K562 (cell line): ENCODE measurements at regions not wholly inside any gene's neighbourhood (a gene's known extent, or its start where the extent isn't known, plus 50 kb on each side); places are given as distances from the start of the nearest gene placed in this dataset.
A peak's percentile ranks its signal among the peaks of the same experiment; 100 is the strongest.
"Not testable (repeated sequence)": the region's sequence is repeated elsewhere in the genome, so short reads cannot be mapped to it uniquely, and the experiment has no call there.

Experiments
- ATAC-seq: fragments of 200-7000 bp; cut with Tn5 transposase; 3 replicates; pipeline ENCODE4 v1.9.1; 2020; ENCODE audit warnings: moderate library complexity
- BruUV-seq: library from RNA; stranded (reverse); fragments of 400-500 nt; replicated peaks from 2 replicates; lab custom pipeline; 2021; lab: Mats Ljungman, UMichigan
- CTCF ChIA-PET: fragments of 300-600 bp; formaldehyde crosslinking; extraction: SDS; loops from one replicate; lab custom pipeline; 2021; ENCODE audit warnings: low intra/inter-chr PET ratio; lab: Yijun Ruan, JAX
- POLR2A ChIA-PET: fragments of 300-600, 350-650 bp; sonication (Branson Sonifier 250); formaldehyde crosslinking; extraction: SDS; loops from one replicate; lab custom pipeline; 2021; ENCODE audit warnings: antibody characterized with exemption, inconsistent platforms; lab: Yijun Ruan, JAX
- DNase-seq, 4 experiments: peaks; one replicate each; pipeline versions ENCODE4 v3.0.0 to v3.0.0-alpha.2; 2011 to 2018; ENCODE audit warnings: low spot score in 3 of 4, mixed read lengths in 3 of 4; ENCODE audit errors: extremely low read depth in 1 of 4
- FAIRE-seq: peaks from 2 replicates; lab custom pipeline; 2011; peaks lifted over from hg19 to GRCh38; lab: Jason Lieb, UNC
- H2AFZ ChIP-seq: 2 replicates; pipeline ENCODE4 v1.6.0; 2011; ENCODE audit warnings: low read depth, low read length, control low read depth, inconsistent platforms
- H3K27ac ChIP-seq: fragments of 200-600 bp; 3 replicates; pipeline ENCODE4 v1.8.0; 2011; ENCODE audit warnings: low read depth, mild to moderate bottlenecking, control low read depth, inconsistent platforms, low read length, moderate library complexity, mixed read lengths; ENCODE audit errors: extremely low read depth
- H3K27me3 ChIP-seq, 2 experiments: fragments of 300-600 bp in 1 of 2; 2 replicates in 1 of 2; 3 replicates in 1 of 2; pipeline versions ENCODE4 v1.6.0 to v1.8.0; 2011; ENCODE audit warnings: inconsistent platforms in 2 of 2, low read length in 2 of 2, mild to moderate bottlenecking in 1 of 2, mixed read lengths in 1 of 2, moderate library complexity in 1 of 2; ENCODE audit not compliant: control insufficient read depth in 2 of 2, insufficient read depth in 2 of 2
- H3K36me3 ChIP-seq: fragments of 300-600 bp; 3 replicates; pipeline ENCODE4 v1.8.0; 2011; ENCODE audit warnings: mild to moderate bottlenecking, low read length, inconsistent platforms; ENCODE audit not compliant: control insufficient read depth, insufficient read depth
- H3K4me1 ChIP-seq, 2 experiments: fragments of 200-600 bp in 1 of 2; replicated peaks in 1 of 2; 2 replicates in 1 of 2; 3 replicates in 1 of 2; pipeline versions ENCODE4 v1.5.1 to v1.8.0; 2011; ENCODE audit warnings: inconsistent platforms in 2 of 2, low read length in 2 of 2, mild to moderate bottlenecking in 1 of 2, mixed read lengths in 1 of 2, moderate library complexity in 1 of 2; ENCODE audit not compliant: control insufficient read depth in 2 of 2, insufficient read depth in 2 of 2
- H3K4me2 ChIP-seq: 2 replicates; pipeline ENCODE4 v1.6.1; 2011; ENCODE audit warnings: low read length, control low read depth, inconsistent platforms, mixed read lengths; ENCODE audit not compliant: insufficient read depth
- H3K4me3 ChIP-seq: fragments of 200-600 bp; sonication (generic), shearing (Covaris generic); 2 replicates; pipeline ENCODE4 v1.5.1; 2016; ENCODE audit warnings: control low read depth, inconsistent platforms
- H3K79me2 ChIP-seq: fragments of 200-600 bp; 3 replicates; pipeline ENCODE4 v1.8.0; 2011; ENCODE audit warnings: low read length, inconsistent platforms; ENCODE audit not compliant: control insufficient read depth, insufficient read depth
- H3K9ac ChIP-seq, 2 experiments: 2 replicates each; pipeline versions ENCODE4 v1.6.0 to v1.6.1; 2011; ENCODE audit warnings: low read depth in 2 of 2, low read length in 2 of 2, control low read depth in 1 of 2, inconsistent platforms in 1 of 2, mild to moderate bottlenecking in 1 of 2, mixed read lengths in 1 of 2; ENCODE audit not compliant: insufficient read depth in 1 of 2
- H3K9me1 ChIP-seq: one replicate; pipeline ENCODE4 v1.6.0; 2011; ENCODE audit warnings: inconsistent platforms, mild to moderate bottlenecking, low read length, moderate library complexity; ENCODE audit not compliant: control insufficient read depth, insufficient read depth
- H3K9me3 ChIP-seq: replicated peaks from 2 replicates; pipeline ENCODE4 v1.5.1; 2011; ENCODE audit warnings: low read depth, low read length, inconsistent platforms; ENCODE audit not compliant: control insufficient read depth, insufficient read depth
- H4K20me1 ChIP-seq: replicated peaks from 2 replicates; pipeline ENCODE4 v1.6.1; 2011; ENCODE audit warnings: low read length, inconsistent platforms, mixed read lengths; ENCODE audit not compliant: control insufficient read depth, insufficient read depth
- CHD2 ChIP-seq: IDR thresholded peaks from 2 replicates; pipeline ENCODE4 v1.6.1; 2011; ENCODE audit warnings: low read depth, low read length
- HNRNPL ChIP-seq: fragments of 200-400 bp; formaldehyde crosslinking; IDR thresholded peaks from 2 replicates; pipeline ENCODE4 v1.6.1; 2017; ENCODE audit warnings: low read depth, mild to moderate bottlenecking, low read length
- TFE3 ChIP-seq: fragments of 450-650 bp; formaldehyde crosslinking; IDR thresholded peaks from 2 replicates; pipeline ENCODE4 v1.4.0; 2020; ENCODE audit warnings: mild to moderate bottlenecking, mixed read lengths
- ZNF146 ChIP-seq: IDR thresholded peaks from one replicate; pipeline ENCODE4 v1.6.1; 2018; ENCODE audit warnings: missing compliant biosample characterization; ENCODE audit not compliant: unreplicated experiment
- WGBS: fragments of 100-300 bp; shearing (Covaris generic); methylation state at CpG from one replicate; pipeline ENCODE4 v1.1.6; 2016; ENCODE audit warnings: low coverage, mixed read lengths; ENCODE audit not compliant: insufficient coverage; ENCODE audit errors: missing lambda C conversion rate; 5-methylcytosine and 5-hydroxymethylcytosine counted together
- in situ Hi-C: fragments of 300-500 bp; cut with MboI; formaldehyde crosslinking; loops from 4 replicates; pipeline ENCODE4 v1.15.0; 2018; ENCODE audit warnings: inconsistent platforms, mixed read lengths
- intact Hi-C: fragments of 100-400 bp; cut with micrococcal nuclease; formaldehyde crosslinking; loops from 2 replicates; pipeline ENCODE4 v1.14.2; 2022

GRCh38 chr2:194802589-194802988, 854.4 kb upstream of the SLC39A10 start (continued):
- TF ChIP-seq HNRNPL (no peak), CHD2 (no peak)

- H4K20me1 ChIP-seq, POLR2A ChIA-PET, H3K4me2 ChIP-seq, BruUV-seq, H3K9me3 ChIP-seq, H3K27me3 ChIP-seq, H3K4me3 ChIP-seq, H3K9me1 ChIP-seq, H3K9ac ChIP-seq, H3K27ac ChIP-seq, intact Hi-C loops, CTCF ChIA-PET, H3K36me3 ChIP-seq, H3K79me2 ChIP-seq, ATAC-seq, DNase-seq, H3K4me1 ChIP-seq, H2AFZ ChIP-seq, FAIRE-seq, in situ Hi-C loops: not testable (repeated sequence)
- 8% methylated on average over 2 of the region's 2 CpGs for WGBS
- peak; percentile 83 for TF ChIP-seq ZNF146 (CRISPR knock-in tag)
Measured at GRCh38 chr2:194787071-194787470, 870.0 kb upstream of the SLC39A10 start.

- H3K9me1 ChIP-seq, intact Hi-C loops, FAIRE-seq, BruUV-seq, H4K20me1 ChIP-seq, POLR2A ChIA-PET, H3K4me1 ChIP-seq, ATAC-seq, H3K4me3 ChIP-seq, DNase-seq, H3K36me3 ChIP-seq, H2AFZ ChIP-seq, H3K9ac ChIP-seq, H3K79me2 ChIP-seq, H3K9me3 ChIP-seq, in situ Hi-C loops, CTCF ChIA-PET, H3K4me2 ChIP-seq, H3K27me3 ChIP-seq, H3K27ac ChIP-seq: not testable (repeated sequence)
- 0% methylated on average over 2 of the region's 2 CpGs for WGBS
- peak; percentile 77 for TF ChIP-seq TFE3 (CRISPR knock-in tag)
Measured at GRCh38 chr2:194771394-194771793, 885.6 kb upstream of the SLC39A10 start.
